ENCODE measurements at regions not wholly inside any gene's neighbourhood (a gene's known extent, or its start where the extent isn't known, plus 50 kb on each side); places are given as distances from the start of the nearest gene placed in this dataset.

DNA sequence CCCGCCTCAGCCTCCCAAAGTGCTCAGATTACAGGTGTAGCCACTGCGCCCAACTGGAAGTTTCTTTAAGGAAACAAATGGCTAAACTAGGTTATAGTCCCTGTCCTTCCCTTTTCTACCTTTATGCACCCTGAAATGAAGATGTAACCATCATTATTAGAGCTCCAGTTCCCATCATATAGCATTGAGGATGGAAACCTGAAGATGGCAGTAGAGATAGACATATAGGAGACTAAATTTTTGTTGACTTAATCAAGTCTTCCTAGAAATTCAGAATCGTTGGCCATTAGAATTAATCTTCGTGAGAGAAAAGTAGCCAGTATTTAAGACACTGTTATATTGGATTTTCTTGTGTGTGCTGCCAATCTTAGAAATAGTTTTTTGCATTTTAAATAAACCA lies 1016.3 kb upstream of the NCAM2 start:
- no peaks in the 10 kb centered on the region for H3K4me1 Mint-ChIP-seq
- DNase-seq, result no peak
- POLR2A ChIA-PET, result no interaction called here
- H3K9me3 Mint-ChIP-seq, result peaks cover 3% of the 10 kb centered on the region
- H3K4me3 Mint-ChIP-seq, result no peak overlapping the region
- H3K27ac Mint-ChIP-seq, result no peak overlapping the region
- no peaks in the 10 kb centered on the region for H3K27me3 Mint-ChIP-seq
- H3K36me3 Mint-ChIP-seq (ENCODE audit: low read depth), result no peaks in the 10 kb centered on the region
- CTCF ChIA-PET, result no interaction called here

DNA sequence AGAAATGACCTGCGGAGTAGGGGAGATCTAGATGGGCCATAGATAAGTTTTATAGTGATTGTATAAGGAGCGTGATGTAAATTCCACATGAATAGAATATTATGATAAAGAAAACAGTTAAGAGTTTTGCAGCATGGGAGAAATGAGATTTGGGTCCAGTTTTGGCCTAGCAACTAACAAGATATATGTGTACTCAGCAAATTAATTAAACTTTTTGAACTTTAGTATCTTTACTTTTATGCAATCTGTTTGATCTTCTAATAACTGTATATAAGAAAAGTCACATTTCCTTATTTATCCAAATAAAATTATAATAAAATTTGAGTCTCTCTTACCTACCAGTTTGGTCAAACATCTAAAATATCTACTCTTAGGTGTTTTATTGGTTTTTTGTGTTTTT lies 1011.8 kb upstream of the NCAM2 start:
- no peak for DNase-seq
- no peaks in the 10 kb centered on the region for H3K36me3 Mint-ChIP-seq (ENCODE audit: low read depth)
- no peak overlapping the region for H3K4me3 Mint-ChIP-seq
- peaks cover 6% of the 10 kb centered on the region for H3K9me3 Mint-ChIP-seq
- H3K4me1 Mint-ChIP-seq, result no peaks in the 10 kb centered on the region
- no peak overlapping the region for H3K27ac Mint-ChIP-seq
- ChIA-PET CTCF (no interaction called here), POLR2A (no interaction called here)
- H3K27me3 Mint-ChIP-seq, result no peaks in the 10 kb centered on the region

DNA sequence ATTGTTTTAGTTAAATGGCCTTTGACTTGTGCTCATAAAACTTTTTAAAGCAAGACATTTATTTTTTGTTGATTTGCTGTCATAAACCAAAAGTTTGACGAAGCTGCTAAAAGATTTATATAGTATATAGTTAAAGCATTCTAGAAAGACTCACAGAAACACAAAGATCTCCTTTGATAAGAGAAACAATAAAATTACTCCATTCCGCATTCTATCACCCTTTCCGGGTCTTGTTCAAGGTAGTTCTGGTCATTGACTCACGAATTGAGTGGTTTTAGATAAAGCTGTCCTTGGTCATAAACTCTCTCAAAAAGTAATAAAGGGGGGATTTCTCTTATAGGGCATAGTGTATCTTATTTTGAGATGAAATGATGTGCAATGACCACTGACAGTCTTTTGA lies 1010.5 kb upstream of the NCAM2 start:
- H3K36me3 Mint-ChIP-seq (ENCODE audit: low read depth), result no peaks in the 10 kb centered on the region
- CTCF ChIA-PET, result no interaction called here
- no peak overlapping the region for H3K27ac Mint-ChIP-seq
- no peak overlapping the region for H3K4me3 Mint-ChIP-seq
- H3K9me3 Mint-ChIP-seq, result peaks cover 8% of the 10 kb centered on the region
- POLR2A ChIA-PET, result no interaction called here
- H3K27me3 Mint-ChIP-seq, result no peaks in the 10 kb centered on the region
- no peaks in the 10 kb centered on the region for H3K4me1 Mint-ChIP-seq
- DNase-seq, result no peak

DNA sequence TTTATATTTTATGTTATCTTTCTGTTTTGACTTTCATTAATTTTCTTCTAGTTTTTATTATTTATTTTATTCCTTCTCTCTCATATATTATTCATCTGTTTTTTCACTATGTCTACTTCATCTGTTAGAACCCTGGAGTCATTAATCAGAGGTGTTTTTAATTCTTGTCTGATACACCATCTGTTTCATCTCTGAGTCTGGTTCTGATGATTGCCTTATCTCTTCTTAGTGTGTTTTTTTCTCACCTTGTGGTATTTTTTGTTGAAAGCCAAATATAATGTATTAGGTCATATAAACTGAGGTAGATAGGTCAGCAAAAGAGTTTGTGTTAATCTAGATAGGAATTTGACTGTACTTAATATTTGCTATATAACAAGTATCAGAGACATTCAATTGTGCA lies 1005.7 kb upstream of the NCAM2 start:
- CTCF ChIA-PET, result no interaction called here
- Mint-ChIP-seq H3K4me3 (no peak overlapping the region), H3K9me3 (peaks cover 21% of the 10 kb centered on the region), H3K27ac (no peak overlapping the region), H3K36me3 (ENCODE audit: low read depth) (no peaks in the 10 kb centered on the region), H3K4me1 (no peaks in the 10 kb centered on the region), H3K27me3 (no peaks in the 10 kb centered on the region)
- POLR2A ChIA-PET, result no interaction called here
- DNase-seq, result no peak

DNA sequence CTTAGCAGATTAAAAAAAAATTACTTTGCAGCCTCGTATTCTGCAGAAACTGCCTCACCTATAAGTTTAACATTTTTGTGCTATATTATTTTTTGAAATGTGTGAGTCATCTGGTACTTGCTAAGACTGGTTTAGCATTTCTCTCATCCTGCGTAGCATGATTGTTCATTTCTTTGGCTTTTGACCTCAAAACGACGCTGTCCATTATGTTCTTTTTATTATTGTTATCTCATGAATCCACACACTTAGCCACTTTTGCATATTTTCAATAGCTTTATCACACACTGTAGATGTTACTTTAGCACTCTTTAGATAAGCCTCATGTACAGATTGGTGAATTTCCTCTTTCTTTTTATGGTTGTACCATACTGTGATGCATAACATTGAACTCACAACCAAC lies 1004.9 kb upstream of the NCAM2 start:
- ChIA-PET POLR2A (no interaction called here), CTCF (no interaction called here)
- no peaks in the 10 kb centered on the region for H3K36me3 Mint-ChIP-seq (ENCODE audit: low read depth)
- no peak overlapping the region for H3K27ac Mint-ChIP-seq
- DNase-seq, result no peak
- peaks cover 18% of the 10 kb centered on the region for H3K9me3 Mint-ChIP-seq
- H3K4me1 Mint-ChIP-seq, result no peaks in the 10 kb centered on the region
- no peak overlapping the region for H3K4me3 Mint-ChIP-seq
- H3K27me3 Mint-ChIP-seq, result no peaks in the 10 kb centered on the region

DNA sequence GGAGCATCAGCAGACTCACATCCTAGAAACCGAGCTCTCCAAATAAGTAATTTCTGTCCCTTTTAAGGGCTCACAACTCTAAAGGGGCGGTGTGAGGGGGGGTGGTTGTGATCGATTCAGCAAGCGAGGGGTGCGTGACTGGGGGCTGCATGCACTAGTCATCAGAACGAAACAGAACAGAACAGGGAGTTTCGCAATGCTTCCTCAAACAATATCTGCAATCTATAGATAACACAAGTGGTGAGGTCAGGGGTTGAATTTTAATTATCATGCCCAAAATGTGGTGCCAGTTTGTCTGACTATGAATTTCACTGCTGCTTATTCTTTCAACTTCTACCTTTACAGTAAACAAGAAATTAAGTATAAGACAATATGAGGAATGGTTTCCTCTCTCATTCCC lies 1003.0 kb upstream of the NCAM2 start:
- ChIA-PET CTCF (no interaction called here), POLR2A (interaction anchor here (0.7 kb wide), 1 partner anchor 150 kb away, joined by 8 read pairs; no protein-coding TSS in a partner anchor)
- Mint-ChIP-seq H3K4me3 (no peak overlapping the region), H3K27ac (no peak overlapping the region), H3K4me1 (no peaks in the 10 kb centered on the region), H3K27me3 (no peaks in the 10 kb centered on the region), H3K36me3 (ENCODE audit: low read depth) (no peaks in the 10 kb centered on the region), H3K9me3 (peaks cover 25% of the 10 kb centered on the region)
- DNase-seq, result no peak

DNA sequence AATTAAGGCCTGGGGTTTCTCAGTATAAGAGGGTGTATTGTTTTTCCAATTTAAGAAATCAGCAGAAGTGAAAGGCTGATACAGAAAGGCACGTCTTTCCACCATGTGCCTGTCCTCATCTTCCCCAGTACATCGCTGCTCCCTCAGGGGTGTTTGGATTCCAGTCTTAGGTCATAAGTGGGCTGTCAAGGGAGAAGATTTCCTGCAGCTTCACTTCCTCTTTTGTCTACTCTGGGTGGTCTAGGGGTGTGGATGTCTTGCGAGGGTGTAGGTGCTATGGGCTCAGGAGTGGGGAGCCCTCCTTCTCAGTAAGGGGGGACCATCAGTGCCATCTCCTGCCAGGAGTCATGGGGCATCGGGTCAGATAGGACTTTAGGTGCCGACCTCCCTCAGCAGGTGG lies 999.8 kb upstream of the NCAM2 start:
- Mint-ChIP-seq H3K4me1 (no peaks in the 10 kb centered on the region), H3K36me3 (ENCODE audit: low read depth) (no peaks in the 10 kb centered on the region), H3K27ac (no peak overlapping the region), H3K4me3 (no peak overlapping the region), H3K27me3 (no peaks in the 10 kb centered on the region), H3K9me3 (peaks cover 20% of the 10 kb centered on the region)
- CTCF ChIA-PET, result no interaction called here
- POLR2A ChIA-PET, result no interaction called here
- no peak for DNase-seq

DNA sequence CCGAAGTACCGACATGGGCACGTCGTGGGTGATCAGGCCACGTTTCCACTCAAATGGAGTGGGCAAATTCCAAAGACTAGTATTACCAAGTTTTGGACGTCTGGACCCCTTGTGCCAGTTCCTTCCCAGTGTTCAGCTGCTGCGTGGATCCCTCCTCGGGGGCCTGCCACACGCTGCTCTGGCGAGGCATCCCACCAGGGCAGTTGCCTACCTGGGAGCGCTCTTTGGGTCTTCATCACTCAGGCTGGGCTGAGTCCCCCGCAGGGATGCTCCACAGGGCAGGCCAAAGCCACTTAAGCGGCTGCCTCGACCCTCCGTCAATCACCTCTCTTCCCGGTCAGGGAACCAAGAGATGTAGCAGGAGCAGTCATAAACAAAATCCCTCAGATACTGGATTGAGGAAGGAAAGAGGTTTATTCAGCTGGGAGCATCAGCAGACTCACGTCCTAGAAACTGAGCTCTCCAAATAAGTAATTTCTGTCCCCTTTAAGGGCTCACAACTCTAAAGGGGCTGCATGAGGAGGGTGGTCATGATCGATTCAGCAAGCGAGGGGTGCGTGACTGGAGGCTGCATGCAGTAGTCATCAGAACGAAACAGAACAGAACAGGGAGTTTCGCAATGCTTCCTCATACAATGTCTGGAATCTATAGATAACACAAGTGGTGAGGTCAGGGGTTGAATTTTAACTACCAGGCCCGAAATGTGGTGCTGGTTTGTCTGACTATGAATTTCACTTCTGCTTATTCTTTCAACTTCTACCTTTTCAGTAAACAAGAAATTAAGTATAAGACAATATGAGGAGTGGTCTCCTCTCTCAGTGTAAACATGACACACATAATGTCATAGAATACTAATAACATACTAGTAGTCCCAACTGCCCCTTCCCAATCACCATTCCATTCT lies 998.6 kb upstream of the NCAM2 start:
- Mint-ChIP-seq H3K4me3 (no peak overlapping the region), H3K36me3 (ENCODE audit: low read depth) (no peaks in the 10 kb centered on the region), H3K27me3 (no peaks in the 10 kb centered on the region), H3K4me1 (no peaks in the 10 kb centered on the region), H3K27ac (no peak overlapping the region), H3K9me3 (peaks cover 20% of the 10 kb centered on the region)
- DNase-seq, result no peak
- ChIA-PET CTCF (no interaction called here), POLR2A (no interaction called here)

DNA sequence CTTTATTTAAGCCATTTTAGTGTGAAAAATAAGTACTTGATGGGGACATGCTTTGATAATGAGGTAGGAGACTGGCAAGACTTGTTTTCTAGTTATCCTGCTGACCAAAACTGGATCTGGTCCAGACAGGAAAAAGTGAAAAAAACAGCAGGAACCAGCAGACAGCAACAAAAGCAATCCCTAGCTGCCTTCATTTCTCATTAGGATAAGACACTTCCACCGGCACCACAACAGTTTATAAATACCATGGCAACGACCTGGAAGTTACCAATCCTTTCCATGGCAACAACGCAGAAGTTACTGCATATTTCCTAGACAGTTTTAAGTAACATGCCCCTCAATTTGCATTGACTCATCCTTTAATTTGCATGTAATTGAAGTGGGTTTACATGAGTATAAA lies 993.8 kb upstream of the NCAM2 start:
- Mint-ChIP-seq H3K36me3 (ENCODE audit: low read depth) (no peaks in the 10 kb centered on the region), H3K9me3 (no peaks in the 10 kb centered on the region), H3K27ac (no peak overlapping the region), H3K27me3 (no peaks in the 10 kb centered on the region), H3K4me1 (no peaks in the 10 kb centered on the region), H3K4me3 (no peak overlapping the region)
- ChIA-PET POLR2A (no interaction called here), CTCF (no interaction called here)
- DNase-seq, result no peak

DNA sequence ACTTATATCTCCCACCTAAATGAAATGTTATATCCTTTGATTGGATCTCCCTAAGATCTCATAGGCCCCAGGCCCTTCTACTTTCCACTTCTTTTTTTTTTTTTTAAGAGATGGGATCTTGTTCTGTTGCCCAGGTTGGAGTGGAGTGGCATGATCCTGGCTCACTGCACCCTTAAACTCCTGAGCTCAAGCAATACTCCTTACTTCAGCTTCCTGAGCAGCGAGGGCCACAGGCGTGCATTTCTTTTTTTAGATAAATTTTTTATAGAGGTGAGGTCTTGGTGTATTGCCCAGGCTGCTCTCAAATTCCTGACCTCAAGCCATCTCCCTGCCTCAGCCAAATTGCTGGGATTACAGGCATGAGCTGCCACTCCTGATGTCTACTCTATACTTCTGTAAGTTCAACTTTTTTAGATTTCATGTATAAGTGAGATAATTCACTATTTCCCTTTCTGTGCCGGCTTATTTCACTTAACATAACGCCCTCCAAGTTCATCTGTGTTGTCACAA lies 987.5 kb upstream of the NCAM2 start:
- Mint-ChIP-seq H3K27me3 (no peaks in the 10 kb centered on the region), H3K9me3 (no peaks in the 10 kb centered on the region), H3K27ac (no peak overlapping the region), H3K4me1 (no peaks in the 10 kb centered on the region), H3K4me3 (no peak overlapping the region), H3K36me3 (ENCODE audit: low read depth) (no peaks in the 10 kb centered on the region)
- ChIA-PET POLR2A (no interaction called here), CTCF (no interaction called here)
- DNase-seq, result no peak

DNA sequence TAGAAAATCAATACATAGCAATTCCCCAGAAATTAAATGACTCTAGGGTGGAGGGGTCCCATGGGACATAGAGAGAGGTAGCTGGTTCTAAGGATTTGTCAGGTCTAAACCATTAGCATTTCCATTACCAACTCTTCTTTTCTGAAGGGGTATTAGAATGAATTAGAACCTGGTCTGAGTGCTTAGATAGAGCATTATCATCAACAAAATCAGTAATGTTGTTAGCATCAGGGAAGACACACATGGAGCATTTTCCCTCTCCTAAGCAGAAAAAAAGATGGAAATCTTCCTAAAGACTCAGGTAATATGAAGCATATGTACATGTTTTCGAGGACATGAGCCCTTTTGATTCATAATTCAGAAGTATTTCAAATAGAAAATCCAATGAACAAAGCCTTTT lies 984.4 kb upstream of the NCAM2 start:
- Mint-ChIP-seq H3K4me1 (no peaks in the 10 kb centered on the region), H3K27me3 (no peaks in the 10 kb centered on the region), H3K27ac (no peak overlapping the region), H3K4me3 (no peak overlapping the region), H3K9me3 (peaks cover 2% of the 10 kb centered on the region), H3K36me3 (ENCODE audit: low read depth) (no peaks in the 10 kb centered on the region)
- CTCF ChIA-PET, result no interaction called here
- POLR2A ChIA-PET, result no interaction called here
- DNase-seq, result no peak

DNA sequence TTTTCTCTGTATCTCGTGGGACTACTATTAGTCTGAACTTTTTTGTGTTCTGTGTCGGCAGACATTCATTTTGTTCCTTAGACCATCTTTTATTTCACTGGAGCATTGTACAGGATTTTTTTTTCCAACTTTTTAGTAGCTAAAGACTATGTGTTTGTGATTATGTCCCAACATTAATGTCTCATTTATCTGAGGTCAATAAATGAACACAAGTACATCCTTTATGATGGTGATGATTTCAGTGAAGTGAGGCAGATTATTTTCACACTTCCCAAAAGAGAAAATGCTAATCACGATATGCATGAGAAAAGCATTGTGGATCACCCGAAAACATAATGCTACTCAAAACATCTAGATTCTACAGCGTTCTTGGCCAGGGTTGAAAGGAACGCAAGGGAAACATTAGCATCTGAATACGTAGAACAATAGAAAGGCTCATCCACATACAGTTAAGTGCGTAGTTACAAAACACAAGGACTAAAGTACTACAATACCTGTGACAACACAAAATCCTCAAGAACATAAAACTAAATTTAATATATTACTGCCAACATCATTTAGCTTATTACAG lies 981.7 kb upstream of the NCAM2 start:
- DNase-seq, result no peak
- no peak overlapping the region for H3K4me3 Mint-ChIP-seq
- ChIA-PET POLR2A (no interaction called here), CTCF (no interaction called here)
- peaks cover 4% of the 10 kb centered on the region for H3K9me3 Mint-ChIP-seq
- no peaks in the 10 kb centered on the region for H3K27me3 Mint-ChIP-seq
- H3K4me1 Mint-ChIP-seq, result no peaks in the 10 kb centered on the region
- H3K36me3 Mint-ChIP-seq (ENCODE audit: low read depth), result no peaks in the 10 kb centered on the region
- H3K27ac Mint-ChIP-seq, result no peak overlapping the region

DNA sequence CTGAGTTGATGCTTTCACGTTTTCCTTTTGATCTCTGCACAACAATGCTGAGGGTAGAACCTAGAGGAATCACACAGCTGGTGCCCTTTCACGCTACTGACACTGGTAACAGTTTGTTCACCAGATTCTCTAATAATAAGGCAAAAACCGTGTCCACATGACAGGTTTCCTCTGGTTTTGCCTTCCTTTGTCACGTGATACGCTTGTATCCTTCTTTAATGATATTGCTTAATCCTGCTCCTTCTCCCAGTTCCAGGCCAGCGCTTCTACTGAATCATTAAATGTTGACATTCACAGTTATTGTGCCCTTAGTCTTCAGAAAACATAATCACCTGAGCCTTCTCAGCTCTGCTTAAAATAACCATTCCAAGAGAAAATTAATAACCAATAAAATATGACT lies 978.2 kb upstream of the NCAM2 start:
- POLR2A ChIA-PET, result no interaction called here

DNA sequence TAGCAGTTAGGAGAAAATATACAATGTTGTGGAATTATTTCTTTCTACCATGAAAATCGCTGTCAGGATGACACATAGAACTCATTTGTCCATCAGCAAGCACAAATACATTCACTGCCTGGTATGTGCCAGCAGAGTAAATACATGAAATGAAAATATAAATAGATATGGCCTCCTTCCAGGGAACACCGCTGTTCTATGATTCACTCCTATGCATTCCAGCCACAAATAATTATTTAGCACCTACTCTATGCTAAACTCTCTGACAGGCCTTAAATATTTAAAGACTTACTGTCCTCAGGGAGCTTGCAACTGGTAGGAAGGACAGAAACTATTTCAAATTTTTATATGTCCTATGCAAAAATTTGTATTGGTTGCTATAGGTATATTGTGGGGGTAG lies 975.0 kb upstream of the NCAM2 start:
- CTCF ChIA-PET, result no interaction called here
- POLR2A ChIA-PET, result no interaction called here
- Mint-ChIP-seq H3K36me3 (ENCODE audit: low read depth) (no peaks in the 10 kb centered on the region), H3K9me3 (peaks cover 9% of the 10 kb centered on the region), H3K27ac (no peak overlapping the region), H3K4me3 (no peak overlapping the region), H3K27me3 (no peaks in the 10 kb centered on the region), H3K4me1 (no peaks in the 10 kb centered on the region)
- DNase-seq, result no peak

More for the DNA sequence above, 978.2 kb upstream of the NCAM2 start:
- CTCF ChIA-PET, result no interaction called here
- Mint-ChIP-seq H3K4me1 (no peaks in the 10 kb centered on the region), H3K27ac (no peak overlapping the region), H3K27me3 (no peaks in the 10 kb centered on the region), H3K9me3 (peaks cover 6% of the 10 kb centered on the region), H3K36me3 (ENCODE audit: low read depth) (no peaks in the 10 kb centered on the region), H3K4me3 (no peak overlapping the region)
- no peak for DNase-seq

Measured in activated CD4-positive, alpha-beta T cell treated with anti-CD3 and anti-CD28 coated beads, Interleukin-2, amount 10 ng/mL, durations not matched to agents 7 days and 5 days (primary cell).